Suppressor macrophage treated with lipopolysaccharide for 4 hours (primary cell): ENCODE measurements at regions not wholly inside any gene's neighbourhood (a gene's known extent, or its start where the extent isn't known, plus 50 kb on each side); places are given as distances from the start of the nearest gene placed in this dataset.

ENCODE experiments used
- DNase-seq: peaks from one replicate; pipeline ENCODE4 v3.0.0-alpha.2; 2020

DNA sequence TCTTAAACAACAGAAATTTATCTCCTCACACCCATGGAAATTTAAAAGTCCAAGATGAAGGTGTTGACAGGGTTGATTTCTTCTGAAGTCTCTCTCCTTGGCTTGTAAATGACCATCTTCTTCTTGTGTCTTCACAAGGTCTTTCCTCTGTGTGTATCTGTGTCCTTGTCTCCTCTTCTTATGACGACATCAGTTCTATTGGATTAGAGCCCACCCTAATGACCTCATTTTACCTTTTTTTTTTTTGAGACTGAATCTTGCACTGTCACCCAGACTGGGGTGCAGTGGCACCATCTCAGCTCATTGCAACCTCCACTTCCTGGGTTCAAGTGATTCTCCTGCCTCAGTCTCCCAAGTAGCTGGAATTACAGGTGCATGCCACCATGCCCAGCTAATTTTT lies 429.0 kb upstream of the CDH5 start:
- no peak for DNase-seq

DNA sequence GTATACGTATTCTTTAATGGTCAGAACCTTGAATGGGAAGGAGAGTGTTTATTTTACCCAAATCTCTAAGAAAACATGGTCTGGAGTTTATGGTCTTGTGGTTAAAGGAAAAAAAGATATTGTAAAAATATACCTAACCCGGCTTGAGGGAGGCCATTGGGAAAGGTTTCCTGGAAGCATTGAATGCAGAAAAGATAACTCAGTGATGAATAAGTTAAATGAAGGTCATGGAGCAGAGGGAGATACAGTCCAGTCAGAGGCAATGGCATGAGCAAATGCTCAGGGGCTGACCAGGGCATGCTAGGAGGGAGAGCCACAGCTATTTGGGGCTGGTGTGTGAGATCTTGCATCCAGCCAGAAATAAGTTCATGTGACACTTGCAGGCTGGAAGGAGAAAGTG lies 430.4 kb upstream of the CDH5 start:
- no peak for DNase-seq

DNA sequence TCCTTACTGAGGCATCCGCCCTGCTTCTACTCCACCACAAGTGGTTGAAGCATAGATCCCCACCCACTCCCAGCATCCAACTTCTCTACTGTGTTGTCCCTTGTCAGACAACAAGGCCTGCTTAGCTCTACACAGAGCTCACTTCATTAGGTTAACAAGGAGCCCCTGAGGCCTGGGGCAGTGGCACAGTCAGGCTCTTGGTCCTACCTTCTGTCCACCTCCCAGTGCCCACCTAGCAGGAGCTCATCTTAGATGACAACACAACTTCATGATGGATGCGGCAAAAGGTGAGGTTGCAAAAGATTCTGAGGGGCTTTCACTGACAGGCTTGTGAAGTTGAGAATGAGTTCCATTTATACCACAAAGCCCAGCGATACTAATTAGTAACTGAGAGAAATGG lies 432.0 kb upstream of the CDH5 start:
- DNase-seq: no peak

DNA sequence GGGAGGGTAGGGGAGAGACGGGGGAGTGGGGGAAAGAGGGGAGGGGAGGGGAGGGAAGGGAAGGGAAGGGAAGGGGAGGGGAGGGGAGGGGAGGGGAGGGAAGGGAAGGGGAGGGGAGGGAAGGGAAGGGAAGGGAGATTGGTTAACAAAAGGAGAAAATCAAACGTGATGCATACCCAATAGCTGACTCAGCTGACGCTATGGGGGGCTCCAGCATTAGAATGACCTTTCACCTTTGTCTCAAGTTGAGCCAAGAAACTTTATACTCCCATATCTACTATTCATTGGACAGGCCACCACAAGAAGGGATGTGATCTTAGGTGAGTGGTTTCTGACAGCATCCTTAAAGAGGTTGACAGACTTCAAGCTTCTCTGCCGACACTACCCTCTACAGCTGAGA lies 432.8 kb upstream of the CDH5 start:
- DNase-seq: no peak

DNA sequence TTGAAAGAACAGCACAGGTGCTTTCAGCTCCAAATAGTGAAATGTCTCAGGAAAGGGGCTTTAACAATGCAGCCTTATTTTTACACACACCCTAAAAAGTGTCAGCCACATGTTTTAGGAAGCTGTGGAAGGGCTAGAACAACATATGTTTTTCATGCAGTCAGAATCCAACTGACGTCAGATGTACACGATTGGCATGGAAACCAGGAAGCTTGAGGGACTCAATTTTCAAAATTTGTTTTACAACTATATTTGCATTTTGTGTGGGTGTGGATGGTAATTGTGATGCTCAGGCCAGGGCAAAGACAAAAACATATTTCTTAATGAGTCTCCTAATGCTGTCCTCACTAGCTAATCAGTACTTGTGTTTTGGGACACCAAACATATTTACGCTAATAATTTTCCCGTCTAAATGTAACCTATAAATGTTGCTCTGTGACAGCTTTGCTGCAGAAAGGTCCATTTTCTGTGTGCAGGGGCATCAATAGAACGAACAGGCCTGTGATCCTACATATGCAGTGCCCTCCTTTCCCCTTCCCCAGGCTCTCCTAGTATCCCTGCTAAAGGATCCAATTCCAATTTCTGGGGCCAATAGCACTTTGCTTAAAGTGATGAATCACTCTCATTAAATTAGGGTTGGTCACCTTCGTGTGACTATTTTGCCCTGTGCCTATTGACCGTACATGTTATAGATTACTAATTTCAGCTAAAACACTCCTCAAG lies 434.0 kb upstream of the CDH5 start:
- DNase-seq: no peak

DNA sequence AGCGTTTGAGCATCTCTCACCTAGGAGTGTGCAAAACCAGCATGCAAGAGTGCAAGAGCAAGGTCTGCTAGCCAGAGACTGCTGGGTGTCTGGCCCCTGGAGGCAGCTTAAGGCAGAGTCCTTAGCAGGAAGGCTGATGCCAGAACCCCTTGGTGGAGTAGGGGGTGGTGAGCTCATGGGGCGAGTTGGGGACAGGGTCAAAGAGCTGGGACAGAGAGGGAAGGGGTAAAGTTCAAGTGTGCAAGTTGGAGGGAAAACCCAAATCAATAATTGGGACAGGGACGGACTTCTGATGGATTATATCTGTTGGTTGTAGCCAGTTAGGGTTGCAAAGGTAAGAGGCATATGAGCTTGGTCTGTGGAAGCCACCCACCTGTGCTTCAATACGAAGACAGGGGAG lies 443.6 kb upstream of the CDH5 start:
- DNase-seq: no peak

DNA sequence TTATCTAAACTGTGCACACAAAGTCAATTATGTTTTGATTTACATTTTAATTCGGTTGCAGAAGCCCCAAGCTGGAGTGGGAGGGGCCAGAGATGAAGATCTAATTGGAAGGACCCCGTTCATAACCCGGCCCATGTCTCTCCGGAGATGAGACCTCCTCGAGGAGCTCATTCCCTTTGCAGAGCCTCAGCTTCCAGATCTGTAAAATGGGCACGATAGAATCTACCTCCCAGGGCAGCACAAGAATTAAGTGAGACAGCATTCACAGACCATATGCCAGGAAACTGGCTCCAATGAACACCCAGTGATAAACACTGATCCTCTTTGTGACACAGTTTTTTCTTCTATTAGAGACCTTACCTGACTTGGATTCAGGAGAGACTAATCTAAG lies 446.5 kb upstream of the CDH5 start:
- no peak for DNase-seq

DNA sequence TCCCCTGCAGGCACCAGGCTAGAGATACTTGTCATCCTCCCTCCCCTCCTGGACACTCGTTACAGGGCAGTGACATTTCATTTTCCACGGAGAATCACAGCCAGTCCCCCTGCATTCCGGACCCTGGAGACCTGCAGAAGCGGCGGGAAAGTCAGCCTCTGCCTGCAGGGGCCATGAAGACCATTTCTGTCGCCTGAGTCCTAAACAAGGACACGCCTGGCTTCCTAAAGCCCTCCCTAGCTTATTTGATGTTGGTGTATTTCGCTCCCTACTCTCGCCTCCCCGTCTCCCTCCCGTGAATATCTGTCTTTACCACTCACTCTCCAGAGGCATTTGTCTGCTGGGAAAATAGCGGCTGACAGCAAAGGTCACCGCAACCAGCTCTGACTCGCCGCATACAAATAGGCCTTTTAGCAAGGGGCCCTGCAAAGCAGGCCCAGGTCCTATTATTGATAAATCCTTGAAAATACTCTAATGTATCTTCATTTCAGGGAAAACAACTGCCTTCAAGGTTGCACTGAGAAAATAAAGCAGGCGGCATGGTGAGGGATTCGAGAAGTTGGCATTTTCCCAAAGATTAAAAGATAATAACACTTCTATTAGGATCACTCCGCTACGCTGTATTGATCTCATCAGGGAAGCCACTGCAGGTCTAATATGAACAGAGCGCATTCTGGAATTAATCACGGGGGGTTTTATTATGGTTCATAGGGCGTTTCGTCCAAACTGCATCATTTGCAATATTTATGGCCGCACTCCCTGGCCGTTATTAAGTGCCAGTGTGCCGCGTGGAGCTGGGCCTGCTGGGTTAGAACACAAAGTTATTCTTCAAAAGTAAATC lies 447.1 kb upstream of the CDH5 start:
- DNase-seq: no peak

DNA sequence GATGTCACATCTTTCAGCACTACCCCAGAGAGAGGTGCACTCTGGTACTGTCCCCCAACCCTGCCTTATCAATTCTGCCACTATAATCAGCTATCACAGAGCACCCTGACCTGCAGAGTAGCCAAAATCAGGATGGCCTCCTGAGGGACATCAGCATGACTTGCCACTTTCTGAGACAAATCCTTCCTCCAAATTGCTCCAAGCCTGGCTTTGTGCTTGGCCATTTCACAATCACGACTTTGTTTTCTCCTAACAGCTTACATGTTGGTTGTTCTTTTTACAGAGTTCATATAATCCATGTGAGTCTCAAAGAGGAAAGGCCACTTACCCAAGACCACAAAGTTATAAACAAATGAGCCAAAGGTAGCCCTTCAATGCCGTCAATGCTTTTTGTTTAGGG lies 449.0 kb upstream of the CDH5 start:
- no peak for DNase-seq

DNA sequence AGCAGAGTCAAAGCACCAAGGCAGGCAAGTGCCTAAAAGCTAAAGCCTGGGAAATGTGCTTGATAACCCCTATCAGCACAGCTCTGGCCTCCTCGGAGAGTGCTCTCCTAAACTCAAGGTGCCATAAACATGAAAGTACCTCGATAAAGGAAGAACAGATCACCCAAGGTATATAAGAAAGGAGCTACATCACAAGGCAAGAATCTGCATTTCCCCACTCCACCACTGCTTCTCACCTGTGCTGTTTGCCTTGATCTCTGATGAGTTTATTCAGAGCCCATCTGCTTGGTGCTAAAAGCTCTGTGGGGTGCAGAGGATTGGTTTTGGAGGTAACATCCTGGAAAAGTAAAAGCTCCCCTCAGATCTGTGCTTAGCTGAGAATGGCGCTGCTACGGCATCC lies 449.5 kb upstream of the CDH5 start:
- DNase-seq: no peak

DNA sequence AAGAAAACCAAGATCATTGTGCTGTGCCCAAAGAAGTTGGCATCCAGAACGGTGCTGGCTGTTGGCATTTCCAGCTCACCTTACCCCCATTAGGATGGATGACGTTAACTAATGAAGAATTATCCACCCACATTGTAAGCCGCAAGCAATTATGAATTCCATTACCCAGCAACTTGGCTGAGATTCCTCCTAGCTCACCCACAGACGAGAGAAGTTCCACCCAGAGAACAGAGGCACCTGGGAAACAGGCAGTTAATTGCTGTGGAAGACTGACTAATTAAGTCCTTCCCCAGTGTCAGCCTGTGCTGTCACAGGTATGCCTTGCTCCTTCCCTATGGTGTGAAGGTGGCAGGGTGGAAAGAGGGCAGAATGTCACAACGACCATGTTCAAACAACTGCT lies 456.2 kb upstream of the CDH5 start:
- DNase-seq: no peak

DNA sequence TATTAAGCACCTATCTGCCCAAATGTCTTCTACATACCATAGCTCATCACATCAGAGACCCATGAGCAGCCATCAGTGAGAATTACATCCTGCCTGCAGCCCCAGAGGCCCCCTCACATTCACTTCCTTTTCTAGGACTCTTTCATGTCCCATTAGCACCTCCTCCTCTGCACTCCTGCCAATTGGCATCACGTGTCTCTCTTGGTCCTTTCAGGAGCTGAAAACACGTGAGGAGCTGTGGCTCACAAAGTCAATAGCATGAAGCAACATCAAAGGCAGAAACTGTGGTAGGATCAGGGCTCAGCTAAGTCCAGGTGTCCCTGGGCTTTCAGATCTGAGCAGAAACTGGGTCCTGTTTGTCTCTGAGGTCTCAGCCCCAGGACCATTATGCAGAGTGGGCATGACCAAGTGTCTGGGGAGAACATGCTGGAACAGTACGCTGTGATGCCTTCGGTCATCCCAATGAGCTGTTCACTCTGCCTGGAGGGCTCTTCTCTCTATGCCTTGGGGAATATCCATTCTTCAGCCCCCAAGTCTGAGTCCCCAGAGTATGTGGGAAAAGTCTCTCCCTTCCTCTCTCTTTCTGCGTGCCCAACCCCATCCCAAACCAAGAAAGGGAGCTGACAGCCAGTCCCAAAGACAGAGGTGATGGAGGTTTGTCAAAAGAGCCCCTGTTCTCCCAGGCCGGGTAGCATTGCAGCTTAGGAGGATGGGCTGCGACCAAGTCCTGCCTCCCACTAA lies 457.0 kb upstream of the CDH5 start:
- no peak for DNase-seq

DNA sequence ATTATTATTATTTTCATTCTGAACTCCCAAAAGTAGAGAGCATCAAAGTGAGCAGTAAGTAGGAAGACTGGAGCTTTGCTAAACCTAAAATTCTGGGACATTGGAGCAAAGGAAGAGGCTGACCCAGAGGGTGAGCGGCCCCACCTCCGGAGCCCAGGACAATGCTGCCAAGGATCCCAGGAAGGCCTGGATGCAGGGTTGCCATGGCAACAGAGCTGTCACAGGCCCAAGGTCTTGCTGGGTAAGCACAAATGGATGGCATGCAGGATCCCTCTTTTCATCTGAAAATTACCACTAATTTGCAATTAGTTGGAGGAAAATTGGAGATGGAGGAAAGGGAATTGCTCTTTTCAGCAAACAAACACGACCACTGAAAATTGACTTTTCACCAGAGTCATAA lies 457.9 kb upstream of the CDH5 start:
- no peak for DNase-seq

DNA sequence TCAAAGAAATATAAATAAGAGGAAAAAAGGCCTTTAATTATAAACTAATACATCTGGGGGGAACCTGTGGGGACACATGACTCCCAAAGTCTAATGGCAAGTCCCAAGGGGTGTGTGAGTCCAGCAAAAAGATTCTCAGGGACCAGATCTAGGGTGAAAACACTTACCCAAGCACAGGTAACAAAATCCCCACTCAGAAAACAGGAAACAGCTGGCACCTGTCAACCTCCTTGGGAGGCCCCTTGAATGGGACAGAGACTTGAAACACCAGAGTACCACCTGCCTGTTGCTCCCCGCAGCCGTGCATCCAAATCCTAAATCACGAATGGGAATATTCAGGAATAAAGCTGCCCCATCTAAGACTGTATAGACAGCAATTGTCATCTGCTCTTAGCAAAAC lies 461.2 kb upstream of the CDH5 start:
- DNase-seq: no peak

DNA sequence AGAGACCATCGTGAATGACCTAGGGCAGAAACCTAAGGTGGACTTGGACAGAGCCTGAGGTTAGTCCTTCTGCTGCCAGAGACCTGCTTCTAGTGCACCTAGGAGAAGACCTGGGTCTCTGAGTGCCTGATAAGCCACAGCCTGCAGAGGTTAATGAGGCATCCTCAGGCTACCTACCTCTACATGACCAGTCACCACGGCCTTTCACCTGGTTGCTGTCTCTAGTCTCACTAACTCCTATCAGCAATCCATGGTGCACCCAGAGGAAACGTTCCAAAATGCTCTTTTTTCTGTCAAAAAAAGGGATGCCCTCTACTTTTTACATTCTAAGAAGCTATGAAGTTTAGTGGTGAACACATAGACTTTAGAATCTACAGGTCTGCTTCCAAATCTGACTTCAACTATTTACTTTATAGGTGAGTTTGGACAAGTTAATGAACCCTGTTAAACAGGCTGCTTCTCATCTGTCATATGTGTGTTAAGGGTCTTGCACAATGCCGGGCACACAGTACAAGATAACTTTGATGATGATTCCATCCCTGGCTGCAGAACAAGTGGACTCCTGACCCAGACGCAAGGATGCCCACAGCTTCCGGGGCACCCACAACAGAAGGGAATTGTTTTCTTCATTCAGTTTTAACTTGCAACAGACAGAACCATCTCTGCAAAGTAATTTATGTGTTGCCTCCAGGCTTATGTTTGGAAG lies 469.9 kb upstream of the CDH5 start:
- no peak for DNase-seq

DNA sequence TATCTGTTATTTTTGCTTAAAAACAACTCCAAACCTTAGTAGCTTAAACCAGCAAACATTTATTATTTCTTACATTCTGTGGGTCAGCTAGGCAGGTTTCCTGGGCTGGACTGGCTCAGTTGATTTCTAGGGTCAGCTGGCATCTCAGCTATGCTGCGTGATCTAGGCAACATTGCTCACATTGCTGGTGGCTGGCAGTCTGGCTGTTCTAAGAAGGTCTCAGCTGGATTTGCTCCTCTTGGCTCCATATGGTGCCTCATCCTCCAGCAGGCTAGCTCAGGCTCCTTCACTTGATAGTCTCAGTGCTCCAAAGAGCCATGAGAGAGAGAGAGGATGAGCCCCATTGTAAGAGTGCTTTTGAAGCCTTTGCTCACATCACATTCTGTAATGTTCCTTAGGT lies 470.6 kb upstream of the CDH5 start:
- DNase-seq: no peak

DNA sequence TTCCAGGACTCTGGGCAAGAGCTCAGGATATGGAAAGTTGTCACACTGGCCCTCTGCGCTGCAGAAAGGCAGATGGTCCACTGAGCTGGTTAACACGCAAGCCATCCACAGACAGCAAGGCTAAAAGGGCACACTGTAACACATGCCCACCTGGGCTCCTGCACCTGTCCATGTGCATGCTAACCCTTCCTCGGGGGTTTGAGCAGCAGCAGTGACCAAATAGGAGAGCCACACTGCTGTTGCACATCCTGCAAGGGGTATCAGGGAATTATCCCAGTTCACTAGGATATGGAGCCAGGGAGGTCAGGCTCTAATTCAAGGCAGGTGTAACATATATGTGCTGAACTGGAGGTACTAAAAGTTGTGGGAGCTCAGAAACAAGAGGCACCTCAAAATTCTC lies 471.0 kb upstream of the CDH5 start:
- DNase-seq: no peak

DNA sequence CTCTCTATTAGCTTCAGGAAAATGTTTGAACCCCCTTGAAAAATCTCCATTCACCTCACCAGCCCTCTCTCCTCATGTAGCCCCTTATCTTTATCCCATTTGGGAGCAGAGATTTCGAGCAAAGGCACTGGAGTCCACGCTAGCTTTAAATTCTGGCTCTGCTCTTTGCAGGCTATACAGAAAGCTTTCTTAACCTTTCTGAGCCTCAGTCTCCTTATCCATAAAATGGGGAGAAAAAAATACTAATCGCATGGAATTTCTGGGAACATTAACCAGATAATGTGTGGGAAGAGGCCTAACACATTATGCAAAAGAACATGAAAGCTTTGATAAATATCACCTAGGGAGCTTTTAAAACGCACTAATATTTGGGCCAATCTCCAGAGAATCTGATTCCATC lies 476.3 kb upstream of the CDH5 start:
- DNase-seq: no peak

DNA sequence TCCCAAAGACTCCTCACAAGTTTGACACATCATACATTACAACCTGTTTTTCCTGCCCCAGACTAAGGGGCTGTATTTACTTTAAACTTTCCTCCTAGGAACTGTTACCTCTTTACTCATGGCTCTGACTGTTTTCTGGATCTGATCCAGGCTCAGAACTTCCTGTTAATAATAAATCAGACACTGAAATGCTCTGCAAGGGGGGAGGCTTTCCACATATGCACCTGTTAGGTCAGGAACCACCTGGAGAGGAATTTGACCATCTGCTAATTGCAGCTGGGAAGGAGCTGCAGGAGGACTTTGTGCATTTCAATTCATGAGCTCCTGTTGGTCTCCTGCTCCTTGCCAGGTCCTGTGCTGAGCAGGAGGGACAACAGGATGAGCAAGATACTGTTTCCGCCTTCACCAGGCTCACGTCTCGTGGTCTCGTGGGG lies 476.9 kb upstream of the CDH5 start:
- no peak for DNase-seq

DNA sequence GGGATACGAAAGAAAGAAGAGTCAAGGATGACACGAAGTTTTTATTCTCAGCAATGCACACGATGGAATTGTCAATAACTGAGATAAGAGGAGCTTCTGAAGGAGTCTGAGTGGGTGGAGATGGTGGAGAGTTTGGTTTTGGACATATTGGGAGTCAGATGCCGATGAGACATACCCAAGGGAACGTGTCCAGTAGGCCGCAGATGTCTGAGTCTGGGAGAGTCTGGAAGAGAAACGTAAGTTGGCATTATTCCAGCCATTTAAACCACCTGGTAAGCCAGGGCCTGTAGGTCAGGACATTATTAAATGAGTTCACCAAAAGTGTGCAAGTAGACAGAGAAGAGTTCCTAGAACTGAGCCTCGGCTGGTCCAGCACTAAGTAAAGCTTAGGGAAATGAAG lies 478.3 kb upstream of the CDH5 start:
- DNase-seq: no peak

DNA sequence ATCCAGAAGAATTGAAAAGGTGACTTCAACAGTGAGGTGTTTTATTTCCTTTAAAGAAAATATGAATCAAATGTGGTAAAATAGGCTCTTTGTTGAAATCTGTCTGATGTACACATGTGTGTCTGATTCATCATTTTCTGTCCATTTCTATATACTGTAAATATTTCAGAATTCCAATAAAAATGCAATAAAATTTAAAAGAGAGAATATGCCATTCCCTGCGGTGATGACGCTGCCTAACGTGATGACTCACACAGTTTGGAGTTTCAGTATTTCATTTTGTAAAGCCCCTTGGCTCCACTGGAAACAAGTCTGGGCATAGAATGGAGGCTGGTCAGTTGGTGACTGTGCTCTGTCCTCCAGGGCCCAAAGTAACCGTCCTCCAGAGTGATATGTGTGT lies 482.5 kb upstream of the CDH5 start:
- DNase-seq: no peak

DNA sequence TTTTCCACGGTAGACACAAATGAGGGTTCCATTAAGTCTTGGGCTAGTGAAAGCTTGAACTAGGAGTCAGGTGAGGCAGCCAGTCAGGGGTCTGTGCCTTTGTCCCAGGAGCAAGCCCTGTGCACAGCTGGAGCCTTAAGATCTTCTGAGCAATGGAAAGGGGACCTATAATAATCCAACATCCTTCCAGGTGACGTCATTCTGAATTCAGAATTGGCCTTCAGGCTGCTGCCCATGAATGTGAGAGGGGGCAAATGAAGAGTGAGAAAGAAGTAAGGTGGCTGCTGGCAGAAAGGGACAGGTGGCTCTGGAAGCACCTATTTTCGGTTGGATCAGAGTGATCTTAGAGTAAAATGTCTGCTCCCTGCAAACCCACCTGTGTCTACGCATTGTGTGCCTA lies 488.1 kb upstream of the CDH5 start:
- no peak for DNase-seq

DNA sequence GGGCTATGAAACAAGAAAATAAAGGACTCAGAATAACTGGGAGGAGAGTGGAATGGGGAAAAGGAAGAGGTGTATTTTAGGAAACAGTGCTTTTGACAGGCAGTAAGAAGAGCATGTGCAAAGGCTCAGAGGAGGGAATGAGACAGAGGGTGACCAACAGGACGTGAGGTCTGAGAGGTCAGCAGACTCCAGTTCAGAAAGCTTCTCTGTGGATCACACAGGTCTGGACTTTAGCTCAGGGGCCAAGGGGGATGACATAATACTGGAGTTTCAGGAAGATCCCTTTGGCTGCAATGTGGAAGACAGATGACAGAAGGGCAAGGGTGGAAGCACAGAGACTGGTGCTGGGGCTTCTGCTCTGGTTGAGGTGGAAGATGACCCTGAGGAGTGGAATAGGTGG lies 489.9 kb upstream of the CDH5 start:
- no peak for DNase-seq

DNA sequence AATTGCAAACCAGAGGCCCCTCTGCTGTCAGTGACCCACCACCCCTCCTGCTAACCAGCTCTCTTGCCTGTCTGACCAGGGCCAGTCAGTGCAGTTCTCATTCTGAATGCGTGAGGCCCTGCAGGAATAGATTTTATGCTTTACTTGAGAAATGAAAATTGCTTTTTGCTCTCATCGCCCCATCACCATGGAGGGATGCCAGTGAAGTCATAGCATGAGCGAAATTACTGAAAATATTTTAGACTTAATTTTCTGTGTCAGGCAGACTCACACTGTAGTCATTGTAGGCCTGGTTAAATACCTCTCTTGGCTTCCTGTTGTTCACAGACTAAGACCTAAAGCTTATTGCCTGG lies 490.5 kb upstream of the CDH5 start:
- no peak for DNase-seq
